Brain pericyte (primary cell): ENCODE measurements at regions not wholly inside any gene's neighbourhood (a gene's known extent, or its start where the extent isn't known, plus 50 kb on each side); places are given as distances from the start of the nearest gene placed in this dataset.
A peak's percentile ranks its signal among the peaks of the same experiment; 100 is the strongest.

Experiments used
- DNase-seq: peaks from one replicate; pipeline ENCODE4 v3.0.0-alpha.2; 2012; ENCODE audit warnings: low read depth, low spot score

GRCh38 chr9:26313108-26313507, 579.5 kb downstream of the CAAP1 start:
- no peak for DNase-seq

GRCh38 chr9:26311463-26311995, 581.1 kb downstream of the CAAP1 start:
- DNase-seq = no peak

GRCh38 chr9:26310294-26310693, 582.3 kb downstream of the CAAP1 start:
- DNase-seq = no peak

- no peak for DNase-seq
Observed at GRCh38 chr9:26308328-26308727, 584.3 kb downstream of the CAAP1 start.

GRCh38 chr9:26301659-26302058, 590.9 kb downstream of the CAAP1 start:
- no peak for DNase-seq

- DNase-seq = no peak
Observed at GRCh38 chr9:26301046-26301445, 591.6 kb downstream of the CAAP1 start.

GRCh38 chr9:26296910-26297572, 595.6 kb downstream of the CAAP1 start:
- no peak for DNase-seq

GRCh38 chr9:26292943-26293342, 599.7 kb downstream of the CAAP1 start:
- DNase-seq = peak; percentile 27

GRCh38 chr9:26271495-26272122, 593.4 kb upstream of the TUSC1 start:
- DNase-seq = no peak

GRCh38 chr9:26266146-26266793, 588.0 kb upstream of the TUSC1 start:
- no peak for DNase-seq

- DNase-seq = no peak
Observed at GRCh38 chr9:26264709-26265601, 586.7 kb upstream of the TUSC1 start.

- DNase-seq = no peak
Observed at GRCh38 chr9:26263478-26263877, 585.2 kb upstream of the TUSC1 start.

- DNase-seq = no peak
Observed at GRCh38 chr9:26262421-26263107, 584.3 kb upstream of the TUSC1 start.

GRCh38 chr9:26261503-26262330, 583.5 kb upstream of the TUSC1 start:
- no peak for DNase-seq

- DNase-seq = no peak
Observed at GRCh38 chr9:26260238-26260637, 582.0 kb upstream of the TUSC1 start.

- DNase-seq = no peak
Observed at GRCh38 chr9:26247861-26248260, 569.6 kb upstream of the TUSC1 start.

- no peak for DNase-seq
Observed at GRCh38 chr9:26244661-26245451, 566.6 kb upstream of the TUSC1 start.

GRCh38 chr9:26243726-26244125, 565.5 kb upstream of the TUSC1 start:
- DNase-seq = no peak

- DNase-seq = peak; percentile 2
Observed at GRCh38 chr9:26243029-26243697, 564.9 kb upstream of the TUSC1 start.
